NT2/D1 (cell line): ENCODE measurements at regions not wholly inside any gene's neighbourhood (a gene's known extent, or its start where the extent isn't known, plus 50 kb on each side); places are given as distances from the start of the nearest gene placed in this dataset.

Experiments used
- YY1 ChIP-seq: IDR thresholded peaks from 2 replicates; pipeline ENCODE4 v1.6.1; 2011; ENCODE audit not compliant: insufficient read length, insufficient read depth
- ZNF274 ChIP-seq: IDR thresholded peaks from 2 replicates; pipeline ENCODE4 v1.6.1; 2011; ENCODE audit warnings: mild to moderate bottlenecking, low read depth, low read length

DNA sequence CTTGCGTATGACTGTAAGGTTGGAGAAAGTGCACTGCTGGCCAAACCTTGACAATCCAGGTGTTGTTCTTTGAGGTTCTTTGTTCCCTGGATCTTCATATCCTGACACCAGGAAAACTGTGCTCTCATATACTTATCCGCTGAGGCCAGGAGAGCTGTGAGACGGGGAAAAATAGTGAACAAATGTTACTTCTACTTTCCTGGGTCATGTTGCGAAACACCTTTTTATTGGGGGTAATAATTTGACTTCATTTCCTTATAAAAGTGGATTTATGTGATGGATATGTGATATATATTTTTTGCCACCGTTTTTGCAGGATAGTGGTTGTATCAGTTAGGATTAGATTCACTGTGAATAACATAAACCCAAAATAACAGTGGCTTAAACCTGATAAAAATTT is 336.1 kb downstream of the OSR1 start:
- TF ChIP-seq ZNF274 (no peak), YY1 (no peak)
